Left renal pelvis (tissue), 4 donors: ENCODE measurements at regions not wholly inside any gene's neighbourhood (a gene's known extent, or its start where the extent isn't known, plus 50 kb on each side); places are given as distances from the start of the nearest gene placed in this dataset.

Source experiments
- DNase-seq, 4 donors: peaks; one replicate each; pipeline ENCODE4 v3.0.0-alpha.2; 2013; ENCODE audit warnings: low read depth in 4 of 4, low spot score in 3 of 4

DNA sequence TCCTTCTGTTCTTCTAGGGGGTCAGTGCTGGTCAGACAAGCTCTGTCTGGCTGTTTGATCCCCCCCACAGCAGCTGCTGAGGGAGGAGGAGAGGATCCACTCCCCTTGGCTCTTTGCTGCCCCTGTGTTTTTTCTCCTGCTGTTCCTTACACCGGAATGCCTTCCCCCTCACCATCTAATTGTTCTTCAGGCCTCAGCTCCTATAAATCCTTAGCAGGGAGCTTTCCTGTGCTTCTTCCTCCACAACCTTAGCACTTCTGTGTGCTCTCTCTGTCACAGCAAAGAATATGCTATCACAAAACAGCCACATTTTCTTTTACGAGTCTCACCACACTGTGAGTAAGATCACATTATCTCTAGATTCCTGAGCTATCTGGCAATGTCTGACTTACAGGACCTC, 196.6 kb downstream of the OTOR start:
- no peak for DNase-seq

DNA sequence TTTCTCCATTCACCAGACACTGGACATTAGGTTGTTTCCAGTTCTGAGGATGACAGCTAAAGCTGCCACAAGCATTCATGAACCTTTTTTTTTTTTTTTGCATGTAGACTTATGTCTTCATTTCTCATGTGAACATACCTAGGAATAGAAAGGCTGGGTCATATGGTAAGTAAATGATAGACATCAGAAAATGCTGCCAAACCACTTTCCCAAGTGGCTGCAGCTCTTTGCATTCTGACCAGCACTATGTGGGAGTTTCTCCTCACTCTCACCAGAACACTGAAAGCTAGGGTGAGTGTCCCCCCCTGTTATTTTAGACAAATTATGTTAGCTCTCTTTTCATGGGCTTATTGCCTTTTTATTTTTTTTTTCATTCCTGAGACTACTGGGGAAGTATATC, 197.5 kb downstream of the OTOR start:
- DNase-seq = no peak

DNA sequence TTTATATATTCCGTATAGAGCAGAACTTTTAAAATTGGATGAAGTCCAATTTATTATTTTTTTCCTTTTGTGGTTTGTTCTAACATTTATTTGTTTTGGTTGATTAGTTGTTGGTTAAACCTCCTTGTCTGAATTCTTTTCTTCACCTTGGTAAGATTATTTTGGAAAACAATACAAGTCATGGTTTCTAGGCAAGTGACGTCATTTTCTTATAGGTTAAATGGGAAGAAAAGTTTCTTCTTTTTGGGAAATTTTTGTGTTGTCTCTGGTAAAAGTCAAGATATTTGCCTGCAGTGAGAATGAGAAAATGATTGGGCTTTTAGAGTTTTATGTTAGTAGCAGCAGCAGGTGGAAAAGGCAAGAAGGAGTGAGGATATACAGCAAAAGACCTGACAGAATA, 197.9 kb downstream of the OTOR start:
- no peak for DNase-seq

DNA sequence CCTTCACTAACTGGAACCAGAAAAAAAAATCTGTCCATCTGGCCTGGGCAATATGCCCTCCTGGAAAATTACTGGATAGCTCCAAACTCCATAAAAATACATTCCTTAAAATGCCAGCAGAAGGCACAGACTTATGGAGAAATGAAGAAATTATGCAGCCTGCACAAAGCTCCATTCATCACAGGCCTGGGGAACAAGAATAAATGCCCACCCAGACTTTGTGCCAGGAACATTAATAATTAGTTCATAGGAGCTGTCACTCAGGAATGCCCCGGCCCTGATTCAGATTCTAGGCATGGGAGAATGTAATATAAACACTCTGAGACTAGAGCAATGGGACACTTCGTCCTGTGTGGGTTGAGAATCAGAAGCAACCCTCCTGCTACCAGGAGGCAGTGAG, 199.3 kb downstream of the OTOR start:
- no peak for DNase-seq

DNA sequence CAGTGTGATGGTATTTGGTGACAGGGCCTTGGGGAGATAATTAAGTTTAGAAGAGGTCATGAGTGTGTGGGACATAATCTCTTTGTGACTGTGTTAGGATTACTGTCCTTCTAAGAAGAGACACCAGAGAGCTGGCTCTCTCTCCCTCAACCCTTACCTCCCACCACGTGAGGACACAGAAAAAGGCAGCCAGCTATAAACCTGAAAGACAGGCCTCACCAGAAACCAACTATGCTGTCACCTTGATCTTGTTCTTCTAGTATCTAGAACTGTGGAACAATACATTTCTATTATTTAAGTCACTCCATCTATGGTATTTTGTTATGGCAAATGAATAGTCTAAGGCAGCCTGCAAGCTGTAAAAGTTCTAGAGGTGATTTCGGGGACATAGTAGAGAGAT, 203.7 kb downstream of the OTOR start:
- no peak for DNase-seq

DNA sequence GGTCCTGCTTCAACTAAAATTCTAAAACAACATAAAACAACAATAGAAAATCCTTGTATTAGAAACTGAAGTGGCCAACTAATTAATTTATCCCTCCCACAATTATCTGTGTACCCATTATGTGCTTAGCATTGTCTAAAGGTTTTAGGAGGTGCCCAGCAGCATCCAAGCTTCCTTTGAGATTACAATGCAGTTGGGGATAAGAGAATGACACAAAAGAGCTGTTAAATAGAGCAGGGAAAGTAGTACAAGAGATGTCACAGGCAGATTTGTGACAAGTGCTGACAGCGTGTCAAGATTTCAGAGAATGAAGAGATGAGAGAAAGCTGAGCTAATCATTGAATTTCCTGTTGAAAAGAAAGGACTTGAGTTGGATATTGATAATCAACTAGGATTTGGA, 204.8 kb downstream of the OTOR start:
- DNase-seq = no peak

DNA sequence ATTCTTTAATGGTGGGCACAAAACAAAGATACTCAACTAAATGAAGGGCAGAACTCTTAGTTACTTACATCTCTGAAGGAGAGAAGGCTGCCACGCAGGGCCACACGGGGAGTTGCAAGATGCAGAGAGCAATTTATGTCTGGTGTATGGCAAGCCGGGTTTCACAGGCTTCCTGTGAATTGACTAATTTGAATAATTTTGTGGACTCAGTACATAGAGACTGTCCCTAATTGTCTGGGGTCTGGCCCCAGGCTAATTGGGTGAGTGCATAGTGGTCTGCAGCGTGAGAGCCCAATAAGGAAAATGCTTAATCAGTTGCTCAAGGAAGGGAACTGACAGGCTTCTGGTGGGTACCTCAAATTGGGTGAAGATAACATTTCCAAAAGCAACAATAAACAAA, 205.7 kb downstream of the OTOR start:
- DNase-seq = no peak

DNA sequence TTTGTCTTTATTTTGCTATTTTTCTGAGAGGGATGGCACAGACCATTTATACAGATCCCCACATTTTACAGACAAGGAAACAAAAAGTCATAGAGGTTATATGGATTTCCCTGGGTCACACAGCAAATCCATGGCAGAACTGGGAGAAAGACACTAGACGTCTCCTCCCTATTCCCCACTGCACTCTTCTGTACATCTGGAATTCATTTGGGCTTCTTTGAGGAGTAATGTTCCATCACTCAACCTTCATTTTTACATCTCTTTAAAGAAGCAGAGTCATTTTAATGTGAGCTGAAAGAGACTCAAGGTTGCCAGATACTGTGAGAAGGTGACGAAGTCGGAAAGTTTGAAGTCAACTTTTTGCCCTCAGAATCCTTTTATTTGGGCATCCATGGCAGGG, 207.3 kb downstream of the OTOR start:
- no peak for DNase-seq

DNA sequence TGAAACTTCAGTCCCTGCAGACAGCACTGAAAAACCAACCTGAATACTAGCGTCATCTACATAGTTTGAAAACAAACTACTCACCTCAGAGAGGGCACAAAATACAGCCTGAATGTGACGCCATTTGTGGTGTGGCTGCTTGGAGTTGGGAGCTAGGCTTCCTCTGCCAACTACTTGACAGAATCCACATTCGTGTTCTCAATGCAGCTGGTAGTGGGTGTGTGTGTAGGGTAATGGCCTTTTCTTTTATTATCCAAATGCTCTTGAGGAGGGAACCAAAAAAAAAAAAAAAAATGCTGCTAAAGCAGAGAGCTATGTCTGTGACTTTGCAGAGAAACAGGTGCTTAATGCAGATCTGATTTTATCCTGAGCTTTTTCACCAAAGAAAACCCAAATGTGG, 207.8 kb downstream of the OTOR start:
- DNase-seq = no peak

DNA sequence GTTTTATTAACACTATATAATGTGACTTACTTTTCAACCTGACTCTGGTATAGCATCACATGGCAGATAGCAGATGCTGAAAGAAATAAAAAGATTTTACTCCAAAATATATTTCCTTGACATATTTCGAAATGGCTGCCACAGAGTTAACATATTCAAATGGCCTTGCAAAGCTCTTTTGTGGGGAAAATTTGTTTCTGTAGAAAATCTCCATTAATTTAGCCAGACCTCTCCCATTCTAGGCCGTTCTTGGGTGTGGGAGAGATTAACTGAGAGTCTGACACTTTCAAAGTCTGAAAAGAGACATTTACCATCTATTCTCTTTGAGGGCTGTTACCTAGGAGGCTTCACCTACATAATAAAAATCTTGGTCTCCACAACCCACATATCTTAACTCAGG, 217.2 kb downstream of the OTOR start:
- DNase-seq = no peak

DNA sequence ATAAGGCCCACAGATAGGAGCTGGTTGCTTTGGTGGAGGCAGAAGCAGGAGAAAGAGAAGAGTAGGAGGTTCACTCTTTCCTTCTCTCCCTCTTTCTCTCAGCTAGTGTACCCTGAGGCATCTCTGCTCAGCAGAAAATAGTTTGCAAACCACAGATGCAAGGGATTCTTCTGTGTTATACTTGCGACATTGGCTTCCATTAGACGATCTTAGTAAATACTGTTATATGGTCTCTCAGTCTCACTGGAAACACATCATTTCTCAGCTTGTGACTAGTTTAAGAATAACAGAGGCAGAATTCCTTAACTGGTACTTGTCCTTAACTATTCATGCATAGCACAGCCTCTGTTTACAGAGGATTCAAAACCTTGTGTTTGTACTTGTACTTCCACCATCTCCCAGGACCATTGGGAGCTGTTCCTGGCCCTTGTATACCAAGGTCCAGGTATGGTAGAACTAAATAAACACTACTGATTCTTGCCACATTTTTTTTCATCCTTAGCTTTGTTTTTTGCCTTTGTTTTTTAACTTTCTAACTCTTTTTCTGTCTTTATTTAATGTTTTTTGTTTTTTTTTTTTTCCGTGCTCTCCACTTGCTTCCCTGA, 218.2 kb downstream of the OTOR start:
- no peak for DNase-seq

DNA sequence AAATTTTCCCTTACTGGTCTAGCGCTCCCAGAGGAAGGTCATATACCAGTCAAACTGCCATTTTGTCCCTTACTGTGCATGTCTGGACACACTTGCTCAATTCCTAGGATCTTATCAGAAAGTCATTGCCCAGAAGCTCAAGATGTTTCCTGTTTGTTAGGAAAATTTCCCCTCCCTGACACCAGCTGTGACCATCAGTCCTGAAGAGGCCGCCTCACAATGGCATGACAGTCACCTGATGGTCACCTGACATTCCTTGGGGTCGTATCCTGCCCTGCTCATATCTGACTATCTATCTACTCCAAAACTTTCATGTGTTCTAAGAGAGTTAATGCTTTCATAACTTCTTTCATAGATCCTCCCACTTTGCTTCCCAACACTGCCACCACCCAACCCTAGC, 219.9 kb downstream of the OTOR start:
- no peak for DNase-seq

DNA sequence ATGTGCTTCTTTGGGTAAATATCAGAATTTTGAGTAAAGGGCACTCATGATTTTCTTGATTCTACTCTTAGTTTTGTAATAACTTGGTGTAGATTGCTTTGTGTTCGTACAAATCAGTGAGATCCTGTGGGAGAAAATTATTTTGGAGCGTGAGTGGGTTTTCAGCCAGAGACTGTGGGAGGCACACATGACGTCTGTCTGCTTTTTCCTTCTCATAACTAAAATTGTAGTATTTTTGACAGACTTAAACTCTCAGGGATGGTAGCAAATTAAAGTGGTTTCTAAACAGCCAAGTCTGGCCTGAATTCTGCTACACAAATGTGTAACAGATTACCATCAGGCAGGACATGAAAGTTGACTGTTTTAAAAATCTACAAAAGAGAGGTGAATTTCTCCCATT, 222.6 kb downstream of the OTOR start:
- DNase-seq = no peak

DNA sequence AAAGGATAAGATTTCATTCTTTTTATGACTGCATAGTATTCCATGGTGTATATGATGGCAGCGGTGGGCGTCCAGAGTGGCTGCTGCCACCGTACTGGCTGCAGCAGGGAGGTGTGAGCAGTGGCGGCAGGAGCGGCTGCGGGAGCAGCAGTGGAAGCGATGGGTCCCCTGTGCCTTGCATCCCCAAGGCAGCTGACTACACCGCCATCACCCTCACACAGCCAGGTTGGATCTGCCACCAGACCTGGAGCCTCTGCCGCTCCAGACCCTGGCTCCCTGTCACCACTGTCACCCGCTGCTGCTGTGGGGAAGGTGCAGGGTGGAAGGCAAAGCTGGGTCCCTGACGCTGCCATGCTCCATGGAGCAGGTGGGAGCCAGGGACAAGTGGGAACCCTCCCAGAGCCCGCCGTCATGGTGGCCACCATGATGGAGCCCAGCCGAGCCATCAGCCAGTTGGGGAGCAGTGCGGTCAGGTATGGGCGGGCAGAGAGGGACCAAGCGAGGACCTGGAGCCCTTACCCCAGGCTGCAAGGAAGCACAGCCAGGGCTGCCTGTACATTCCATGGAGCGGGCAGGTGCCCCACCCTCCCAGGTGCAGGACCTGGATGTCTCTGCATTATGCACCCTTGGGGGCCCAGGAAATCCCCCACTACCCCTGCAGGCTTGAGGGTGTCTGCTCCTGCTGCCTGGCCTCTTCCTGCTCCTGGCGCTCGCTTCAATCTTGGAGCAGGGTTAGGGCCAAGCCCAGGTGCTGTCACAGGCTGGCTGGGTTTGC, 226.1 kb downstream of the OTOR start:
- no peak for DNase-seq

DNA sequence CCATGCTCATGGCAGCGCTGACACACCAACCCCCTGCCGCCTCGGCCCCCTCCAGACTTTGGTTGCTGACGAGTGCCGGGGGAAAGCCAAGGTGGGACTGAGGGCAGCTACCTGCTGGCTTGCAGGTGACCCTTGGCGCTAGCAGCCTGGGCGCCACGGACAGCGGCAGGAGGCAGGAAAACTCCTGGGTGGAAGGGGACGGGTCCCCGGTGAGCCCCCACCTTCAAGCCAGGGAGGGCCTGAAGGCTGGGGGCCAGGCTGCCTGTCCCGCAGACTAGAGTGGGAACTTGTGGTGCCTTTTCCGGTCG, 226.7 kb downstream of the OTOR start:
- no peak for DNase-seq

DNA sequence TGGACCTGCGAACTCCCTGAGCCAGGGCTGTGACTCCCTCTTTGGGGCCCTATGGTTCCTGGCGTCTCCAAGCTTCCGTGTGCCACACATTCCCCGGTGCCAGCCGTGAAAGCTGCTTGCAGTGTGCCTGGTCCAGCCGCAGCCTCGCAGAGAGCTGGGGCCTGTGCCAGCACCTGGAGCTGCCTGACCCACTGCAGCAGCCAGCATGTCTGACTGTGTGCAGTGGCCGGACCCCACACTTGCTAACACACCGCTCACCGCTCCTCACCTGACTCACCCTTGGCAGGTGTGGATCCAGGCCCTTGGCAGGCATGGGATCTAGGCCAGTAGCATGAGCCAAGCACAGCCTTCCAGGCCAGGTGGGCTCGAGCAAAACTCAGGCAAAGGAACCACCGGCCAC, 227.5 kb downstream of the OTOR start:
- DNase-seq = no peak

DNA sequence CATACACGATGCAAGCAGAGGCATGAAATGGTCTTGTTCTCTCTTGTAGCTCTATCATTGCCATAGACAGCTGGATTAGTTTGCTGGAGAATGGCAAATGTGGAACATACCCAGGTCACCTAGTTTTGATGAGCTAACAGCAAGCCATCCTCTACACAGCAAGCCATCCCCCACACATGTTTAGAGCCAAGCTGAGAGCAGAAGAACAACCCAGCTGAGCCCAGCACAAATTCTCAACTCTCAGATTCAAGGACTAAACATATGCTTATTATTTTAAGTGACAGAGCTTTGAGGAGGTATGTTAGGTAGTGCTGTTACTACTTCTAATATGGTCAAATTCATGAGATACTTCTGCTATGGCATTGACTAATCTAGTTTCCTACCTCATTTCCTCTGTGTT, 230.3 kb downstream of the OTOR start:
- DNase-seq = no peak

DNA sequence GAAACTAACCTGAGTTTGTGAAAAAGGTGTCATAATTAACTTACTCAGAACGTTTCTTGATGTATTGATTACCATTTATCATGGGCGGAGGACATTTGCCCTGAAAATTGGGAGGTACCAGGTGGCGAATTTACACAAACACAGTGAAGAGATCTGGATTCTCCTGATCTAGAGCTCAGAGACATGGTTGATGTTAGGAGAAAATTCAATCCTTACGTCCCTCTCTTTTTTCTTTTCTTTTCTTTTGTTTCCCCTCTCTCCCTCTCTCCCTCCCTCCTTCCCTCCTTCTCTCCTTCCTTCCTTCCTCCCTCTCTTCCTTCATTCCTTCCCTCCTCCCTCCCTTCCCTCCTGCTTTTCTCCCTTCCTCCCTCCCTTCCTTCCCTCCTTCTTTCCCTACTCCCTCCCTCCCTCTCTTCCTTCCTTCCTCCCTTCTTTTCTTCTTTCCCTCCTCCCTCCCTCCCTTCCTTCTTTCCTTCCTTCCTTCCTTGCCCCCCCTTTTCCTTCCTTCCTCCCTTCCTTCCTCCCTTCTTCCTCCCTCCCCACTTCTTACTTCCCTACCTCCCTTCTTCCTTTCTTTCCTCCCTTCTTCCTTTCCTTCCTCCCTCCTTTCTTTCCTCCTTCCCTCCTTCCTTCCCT, 234.1 kb downstream of the OTOR start:
- no peak for DNase-seq

DNA sequence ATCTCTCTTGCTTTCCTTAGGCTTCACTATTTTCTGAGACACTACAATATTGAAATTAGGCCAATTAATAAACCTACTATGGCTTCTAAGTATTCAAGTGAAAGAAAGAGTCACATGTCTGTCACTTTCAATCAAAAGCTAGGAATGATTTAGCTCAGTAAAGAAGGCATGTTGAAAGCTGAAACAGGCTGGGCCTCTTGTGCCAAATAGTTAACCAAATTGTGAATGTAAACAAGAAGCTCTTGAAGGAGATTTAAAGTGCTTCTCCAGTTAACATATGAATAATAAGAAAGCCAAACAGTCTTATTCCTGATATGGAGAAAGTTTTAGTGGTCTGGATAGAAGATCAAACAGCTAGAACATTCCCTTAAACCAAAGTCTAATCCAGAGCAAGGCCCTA, 236.3 kb downstream of the OTOR start:
- DNase-seq = no peak

DNA sequence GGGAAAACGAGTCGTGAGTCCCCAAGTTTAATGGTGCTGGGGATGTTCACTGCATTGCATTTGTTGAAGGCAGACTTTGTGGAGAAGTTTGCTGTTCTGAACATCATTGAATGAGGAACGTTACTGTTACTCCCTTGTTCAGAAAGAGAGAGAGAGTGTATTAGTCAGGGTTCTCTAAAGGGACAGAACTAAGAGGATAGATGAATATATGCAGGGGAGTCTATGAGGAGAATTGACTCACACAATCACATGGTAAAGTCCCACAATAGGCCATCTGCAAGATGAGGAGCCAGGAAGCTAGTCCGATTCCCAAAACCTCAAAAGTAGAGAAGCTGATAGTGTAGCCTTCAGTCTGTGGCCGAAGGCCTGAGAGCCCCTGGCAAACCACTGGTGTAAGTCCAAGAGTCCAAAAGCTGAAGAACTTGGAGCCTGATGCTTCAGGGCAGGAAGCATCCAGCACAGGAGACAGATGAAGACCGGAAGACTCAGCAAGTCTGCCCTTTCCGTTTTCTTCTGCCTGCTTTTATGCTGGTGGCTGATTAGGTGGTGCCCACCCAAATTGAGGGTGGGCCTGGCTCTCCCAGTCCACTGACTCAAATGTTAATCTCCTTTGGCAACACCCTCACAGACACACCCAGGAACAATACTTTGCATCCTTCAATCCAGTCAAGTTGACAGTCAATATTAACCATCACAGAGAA, 223.5 kb upstream of the PCSK2 start:
- DNase-seq = no peak

DNA sequence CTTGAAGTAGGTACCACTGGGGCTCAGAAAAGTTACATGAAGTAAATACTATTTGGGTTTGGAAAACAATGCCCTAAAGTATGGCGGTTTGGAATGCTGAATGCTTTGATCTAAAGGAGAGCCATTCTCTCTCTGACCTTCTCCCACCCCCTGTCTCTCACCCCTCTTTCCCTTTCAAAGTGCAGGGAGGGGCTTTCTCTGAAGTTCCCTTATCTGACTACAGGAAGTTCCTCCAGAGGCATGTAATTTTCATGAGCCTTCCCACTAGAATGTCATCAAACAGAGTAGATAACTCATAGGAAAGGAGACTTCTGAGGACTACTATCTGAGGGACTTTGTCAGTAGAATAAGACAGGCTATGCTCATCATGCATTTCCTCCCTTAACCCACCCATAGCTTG, 216.7 kb upstream of the PCSK2 start:
- DNase-seq = no peak
